Endothelial cell of umbilical vein (primary cell): ENCODE measurements at regions not wholly inside any gene's neighbourhood (a gene's known extent, or its start where the extent isn't known, plus 50 kb on each side); places are given as distances from the start of the nearest gene placed in this dataset.

Source experiments
- BruUV-seq: library from RNA; stranded (reverse); fragments of 400-500 nt; replicated peaks from 2 replicates; lab custom pipeline; 2021; lab: Mats Ljungman, UMichigan
- CTCF ChIA-PET: fragments of 300-600, 350-600 bp; sonication (Branson Sonifier 250); formaldehyde crosslinking; loops from one replicate; lab custom pipeline; 2021; ENCODE audit warnings: antibody characterized with exemption, inconsistent platforms; lab: Charles Lee
- POLR2A ChIA-PET: fragments of 300-600, 350-600 bp; sonication (Branson Sonifier 250); formaldehyde crosslinking; loops from one replicate; lab custom pipeline; 2021; ENCODE audit warnings: antibody characterized with exemption, inconsistent platforms; lab: Charles Lee
- DNase-seq: peaks from one replicate; pipeline ENCODE4 v3.0.0-alpha.2; 2011; ENCODE audit warnings: low read depth, low spot score
- FAIRE-seq: peaks from 2 replicates; lab custom pipeline; 2011; peaks lifted over from hg19 to GRCh38; lab: Jason Lieb, UNC
- H2AFZ ChIP-seq: 2 replicates; pipeline ENCODE4 v1.6.0; 2012; ENCODE audit warnings: low read depth, low read length, control low read depth, inconsistent platforms
- H3K27ac ChIP-seq: 2 replicates; pipeline ENCODE4 v1.5.1; 2011; ENCODE audit warnings: low read depth, mild to moderate bottlenecking, control low read depth, low read length, moderate library complexity; ENCODE audit not compliant: insufficient read depth
- H3K27me3 ChIP-seq, 2 experiments: 2 replicates each; pipeline versions ENCODE4 v1.6.0 to v1.6.1; 2011; ENCODE audit warnings: low read length in 2 of 2, mixed read lengths in 1 of 2; ENCODE audit not compliant: control insufficient read depth in 2 of 2, insufficient read depth in 2 of 2
- H3K36me3 ChIP-seq, 2 experiments: 2 replicates in 1 of 2; 3 replicates in 1 of 2; pipeline ENCODE4 v1.5.1; 2011; ENCODE audit warnings: low read length in 2 of 2, mild to moderate bottlenecking in 1 of 2, moderate library complexity in 1 of 2; ENCODE audit not compliant: control insufficient read depth in 2 of 2, insufficient read depth in 2 of 2; ENCODE audit errors: extremely low read depth in 1 of 2
- H3K4me1 ChIP-seq: 3 replicates; pipeline ENCODE4 v1.5.1; 2011; ENCODE audit warnings: mild to moderate bottlenecking, low read length; ENCODE audit not compliant: control insufficient read depth, insufficient read depth; ENCODE audit errors: extremely low read depth
- H3K4me2 ChIP-seq: 2 replicates; pipeline ENCODE4 v1.6.1; 2011; ENCODE audit warnings: low read length, control low read depth, mixed read lengths; ENCODE audit not compliant: insufficient read depth
- H3K4me3 ChIP-seq, 3 experiments: fragments of 200-600 bp in 1 of 3; sonication (generic), shearing (Covaris generic) in 1 of 3; replicated peaks in 1 of 3; 2 replicates each; pipeline ENCODE4 v1.5.1; 2011 to 2016; ENCODE audit warnings: control low read depth in 3 of 3, low read length in 3 of 3, mild to moderate bottlenecking in 2 of 3, inconsistent platforms in 1 of 3, low read depth in 1 of 3, moderate library complexity in 1 of 3; ENCODE audit not compliant: insufficient read depth in 1 of 3
- H3K79me2 ChIP-seq: 2 replicates; pipeline ENCODE4 v1.6.0; 2012; ENCODE audit warnings: low read length, inconsistent platforms; ENCODE audit not compliant: control insufficient read depth, insufficient read depth
- H3K9ac ChIP-seq: replicated peaks from 2 replicates; pipeline ENCODE3; 2011; ENCODE audit warnings: low read length, control low read depth; ENCODE audit not compliant: insufficient read depth; ENCODE audit errors: extremely low read depth
- H3K9me1 ChIP-seq: replicated peaks from 3 replicates; pipeline ENCODE4 v1.6.0; 2011; ENCODE audit warnings: mild to moderate bottlenecking, low read length; ENCODE audit not compliant: control insufficient read depth, insufficient read depth; ENCODE audit errors: extremely low read depth
- H3K9me3 ChIP-seq: replicated peaks from 2 replicates; pipeline ENCODE4 v1.5.1; 2012; ENCODE audit warnings: low read length, inconsistent platforms; ENCODE audit not compliant: control insufficient read depth, insufficient read depth
- H4K20me1 ChIP-seq: replicated peaks from 2 replicates; pipeline ENCODE3; 2011; ENCODE audit warnings: mild to moderate bottlenecking, low read length; ENCODE audit not compliant: control insufficient read depth, insufficient read depth; ENCODE audit errors: extremely low read depth
- CTCF ChIP-seq, 2 donors: IDR thresholded peaks; 1 replicate in 1 of 2; 2 replicates in 1 of 2; pipeline ENCODE4 v1.5.1; 2011; ENCODE audit warnings: low read length in 2 of 2, mild to moderate bottlenecking in 2 of 2, moderate library complexity in 2 of 2, control low read depth in 1 of 2, inconsistent platforms in 1 of 2, low read depth in 1 of 2; ENCODE audit not compliant: insufficient read depth in 1 of 2; ENCODE audit errors: extremely low read depth in 1 of 2
- EZH2 ChIP-seq: IDR thresholded peaks from 2 replicates; pipeline ENCODE4 v1.6.1; 2012; ENCODE audit warnings: borderline replicate concordance, low read depth, mild to moderate bottlenecking, moderate library complexity, low read length, inconsistent platforms; ENCODE audit not compliant: severe bottlenecking
- FOS ChIP-seq: IDR thresholded peaks from 2 replicates; pipeline ENCODE4 v1.6.1; 2011; ENCODE audit warnings: mild to moderate bottlenecking, low read length, moderate library complexity, borderline replicate concordance; ENCODE audit not compliant: insufficient read depth
- GATA2 ChIP-seq: IDR thresholded peaks from 2 replicates; pipeline ENCODE4 v1.7.0; 2011; ENCODE audit warnings: low read depth, mild to moderate bottlenecking, moderate library complexity, mixed read lengths, low read length; ENCODE audit not compliant: insufficient read length, insufficient read depth
- JUN ChIP-seq: IDR thresholded peaks from 2 replicates; pipeline ENCODE4 v1.6.1; 2011; ENCODE audit warnings: borderline replicate concordance, low read depth; ENCODE audit not compliant: insufficient read length, insufficient read depth
- MAX ChIP-seq: IDR thresholded peaks from 2 replicates; pipeline ENCODE4 v1.6.1; 2011; ENCODE audit not compliant: insufficient read depth, insufficient read length
- MYC ChIP-seq: IDR thresholded peaks from one replicate; pipeline ENCODE4 v1.6.1; 2011; ENCODE audit warnings: mild to moderate bottlenecking, low read depth, low read length
- POLR2A ChIP-seq: IDR thresholded peaks from 2 replicates; pipeline ENCODE4 v1.6.1; 2012; ENCODE audit warnings: low read depth, mild to moderate bottlenecking, control low read depth, low read length
- POLR2AphosphoS5 ChIP-seq: IDR thresholded peaks from 2 replicates; pipeline ENCODE4 v1.6.1; 2012; ENCODE audit warnings: low read depth, mild to moderate bottlenecking, control low read depth, low read length, moderate library complexity; ENCODE audit not compliant: insufficient read depth
- dilution Hi-C: fragments of 300-500 bp; cut with MboI; formaldehyde crosslinking; loops from one replicate; pipeline ENCODE4 v1.15.0; 2019; ENCODE audit warnings: low sequenced_read_pairs; ENCODE audit not compliant: extremely low pct_ligation_motif_present
- intact Hi-C: fragments of 100-400 bp; cut with micrococcal nuclease; formaldehyde crosslinking; loops from one replicate; pipeline ENCODE4 v1.10.0; 2022

- DNase-seq (no peak), FAIRE-seq (no peak)
- ChIA-PET POLR2A (no interaction called here), CTCF (no interaction called here)
- H3K4me3 ChIP-seq: no peak overlapping the region
- intact Hi-C loops: no loop called here
- no TSS peak for BruUV-seq
- no peaks in the 10 kb centered on the region for H3K79me2 ChIP-seq
- H3K9me1 ChIP-seq: no peaks in the 10 kb centered on the region
- peaks cover 46% of the 10 kb centered on the region for H3K4me1 ChIP-seq
- H4K20me1 ChIP-seq: no peaks in the 10 kb centered on the region
- H2AFZ ChIP-seq: no peak overlapping the region
- dilution Hi-C loops: no loop called here
- H3K9me3 ChIP-seq: no peaks in the 10 kb centered on the region
- no peaks in the 10 kb centered on the region for H3K36me3 ChIP-seq
- no peak overlapping the region for H3K4me2 ChIP-seq
- TF ChIP-seq FOS: no peak
- TF ChIP-seq GATA2: no peak
- TF ChIP-seq POLR2AphosphoS5: no peak
- TF ChIP-seq POLR2A: no peak
- no peak for TF ChIP-seq CTCF (IDR thresholded peaks at IDR 0.05; ENCODE audit: extremely low read depth in 1 of 2, insufficient read depth in 1 of 2, low read depth in 1 of 2, low read length in 2 of 2)
- TF ChIP-seq MYC: no peak
- no peak for TF ChIP-seq MAX
- no peak for TF ChIP-seq JUN
- TF ChIP-seq EZH2: no peak
- no peak overlapping the region for H3K9ac ChIP-seq
- no peaks in the 10 kb centered on the region for H3K27me3 ChIP-seq
- no peak overlapping the region for H3K27ac ChIP-seq
Measured at GRCh38 chr2:15706986-15707632, 115.4 kb downstream of the DDX1 start.
